HG03439 (cell line): ENCODE measurements at regions not wholly inside any gene's neighbourhood (a gene's known extent, or its start where the extent isn't known, plus 50 kb on each side); places are given as distances from the start of the nearest gene placed in this dataset.
"Not testable (repeated sequence)": the region's sequence is repeated elsewhere in the genome, so short reads cannot be mapped to it uniquely, and the experiment has no call there.

Source experiments
- ATAC-seq: cut with Tn5 transposase; IDR thresholded peaks from one replicate; pipeline ENCODE4 v1.9.1; 2021; ENCODE audit warnings: mild to moderate bottlenecking, moderate library complexity; ENCODE audit not compliant: unreplicated experiment

GRCh38 chr12:90515199-90516175 lies 439.5 kb downstream of the CCER1 start:
- peak; percentile 99 for ATAC-seq

GRCh38 chr12:90514325-90514724 lies 440.7 kb downstream of the CCER1 start:
- no peak for ATAC-seq

- ATAC-seq, result no peak
Observed at GRCh38 chr12:90512518-90512917, 442.5 kb downstream of the CCER1 start.

- ATAC-seq, result no peak
Observed at GRCh38 chr12:90510948-90511347, 444.0 kb downstream of the CCER1 start.

GRCh38 chr12:90504806-90505205 lies 450.2 kb downstream of the CCER1 start:
- no peak for ATAC-seq

- ATAC-seq, result no peak
Observed at GRCh38 chr12:90502070-90502469, 452.9 kb downstream of the CCER1 start.

GRCh38 chr12:90501412-90501811 lies 453.6 kb downstream of the CCER1 start:
- no peak for ATAC-seq

GRCh38 chr12:90499795-90500194 lies 455.2 kb downstream of the CCER1 start:
- no peak for ATAC-seq

GRCh38 chr12:90497923-90498545 lies 456.9 kb downstream of the CCER1 start:
- no peak for ATAC-seq

GRCh38 chr12:90490355-90490754 lies 464.6 kb downstream of the CCER1 start:
- no peak for ATAC-seq

GRCh38 chr12:90489141-90489540 lies 465.8 kb downstream of the CCER1 start:
- no peak for ATAC-seq

- ATAC-seq, result no peak
Observed at GRCh38 chr12:90485560-90485959, 469.4 kb downstream of the CCER1 start.

- no peak for ATAC-seq
Observed at GRCh38 chr12:90484094-90484493, 470.9 kb downstream of the CCER1 start.

GRCh38 chr12:90481748-90482147 lies 473.2 kb downstream of the CCER1 start:
- ATAC-seq, result no peak

GRCh38 chr12:90479237-90479636 lies 475.7 kb downstream of the CCER1 start:
- no peak for ATAC-seq

GRCh38 chr12:90473831-90474230 lies 481.1 kb downstream of the CCER1 start:
- ATAC-seq, result no peak

- no peak for ATAC-seq
Observed at GRCh38 chr12:90460681-90461080, 494.3 kb downstream of the CCER1 start.

- no peak for ATAC-seq
Observed at GRCh38 chr12:90456248-90456647, 498.7 kb downstream of the CCER1 start.

- ATAC-seq, result no peak
Observed at GRCh38 chr12:90455756-90456155, 499.2 kb downstream of the CCER1 start.

GRCh38 chr12:90449611-90450010 lies 505.4 kb downstream of the CCER1 start:
- no peak for ATAC-seq

- not testable (repeated sequence) for ATAC-seq
Observed at GRCh38 chr12:90443466-90443865, 511.5 kb downstream of the CCER1 start.

GRCh38 chr12:90441431-90441830 lies 513.5 kb downstream of the CCER1 start:
- ATAC-seq, result no peak
